ENCODE measurements at regions not wholly inside any gene's neighbourhood (a gene's known extent, or its start where the extent isn't known, plus 50 kb on each side); places are given as distances from the start of the nearest gene placed in this dataset.

DNA sequence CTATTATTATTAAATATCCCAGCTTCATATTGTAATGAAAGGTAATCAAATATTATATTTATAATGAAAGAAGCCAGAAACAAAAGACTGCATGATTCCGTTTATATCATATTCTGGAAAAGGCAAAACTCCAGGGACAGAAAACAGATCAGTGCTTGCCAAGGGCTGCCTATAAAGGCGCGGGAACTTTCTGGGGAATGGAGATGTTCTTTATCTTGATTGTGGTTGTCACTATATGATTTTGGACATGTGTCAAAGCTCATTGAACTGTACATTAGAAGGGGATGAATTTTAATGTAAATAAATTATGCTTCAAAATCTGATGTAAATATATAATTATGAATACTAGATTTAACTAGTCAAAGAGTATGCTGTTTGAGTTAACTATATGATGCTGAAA lies 115.4 kb upstream of the KRAS start:
- TF ChIP-seq, protein P1, sequence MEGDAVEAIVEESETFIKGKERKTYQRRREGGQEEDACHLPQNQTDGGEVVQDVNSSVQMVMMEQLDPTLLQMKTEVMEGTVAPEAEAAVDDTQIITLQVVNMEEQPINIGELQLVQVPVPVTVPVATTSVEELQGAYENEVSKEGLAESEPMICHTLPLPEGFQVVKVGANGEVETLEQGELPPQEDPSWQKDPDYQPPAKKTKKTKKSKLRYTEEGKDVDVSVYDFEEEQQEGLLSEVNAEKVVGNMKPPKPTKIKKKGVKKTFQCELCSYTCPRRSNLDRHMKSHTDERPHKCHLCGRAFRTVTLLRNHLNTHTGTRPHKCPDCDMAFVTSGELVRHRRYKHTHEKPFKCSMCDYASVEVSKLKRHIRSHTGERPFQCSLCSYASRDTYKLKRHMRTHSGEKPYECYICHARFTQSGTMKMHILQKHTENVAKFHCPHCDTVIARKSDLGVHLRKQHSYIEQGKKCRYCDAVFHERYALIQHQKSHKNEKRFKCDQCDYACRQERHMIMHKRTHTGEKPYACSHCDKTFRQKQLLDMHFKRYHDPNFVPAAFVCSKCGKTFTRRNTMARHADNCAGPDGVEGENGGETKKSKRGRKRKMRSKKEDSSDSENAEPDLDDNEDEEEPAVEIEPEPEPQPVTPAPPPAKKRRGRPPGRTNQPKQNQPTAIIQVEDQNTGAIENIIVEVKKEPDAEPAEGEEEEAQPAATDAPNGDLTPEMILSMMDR (IDR thresholded peaks at IDR 0.05), result no peak
- no peak for TF ChIP-seq POLR2A (IDR thresholded peaks at IDR 0.05)
